Thyroid gland (tissue), 4 donors: ENCODE measurements at regions not wholly inside any gene's neighbourhood (a gene's known extent, or its start where the extent isn't known, plus 50 kb on each side); places are given as distances from the start of the nearest gene placed in this dataset.
A peak's percentile ranks its signal among the peaks of the same experiment; 100 is the strongest.

Experiments used
- DNase-seq, 2 donors: peaks; one replicate each; pipeline ENCODE4 v3.0.0-alpha.2; 2019
- H3K27ac ChIP-seq, 3 donors: fragments of 200-600 bp; sonication (generic); 1 replicate in 2 of 3; 2 replicates in 1 of 3; pipeline ENCODE4 v1.5.1; 2016 to 2019; ENCODE audit warnings: mild to moderate bottlenecking in 1 of 3, moderate library complexity in 1 of 3
- H3K27me3 ChIP-seq: fragments of 200-600 bp; sonication (generic); one replicate; pipeline ENCODE4 v1.5.1; 2019
- H3K36me3 ChIP-seq, 2 donors: fragments of 200-600 bp; sonication (generic); one replicate each; pipeline ENCODE4 v1.5.1; 2016 to 2019
- H3K4me1 ChIP-seq, 2 donors: fragments of 200-600 bp; sonication (generic); one replicate each; pipeline ENCODE4 v1.5.1; 2017 to 2019
- H3K4me3 ChIP-seq, 3 donors: fragments of 200-600 bp; sonication (generic); replicated peaks in 1 of 3; 1 replicate in 2 of 3; 2 replicates in 1 of 3; pipeline ENCODE4 v1.5.1; 2016; ENCODE audit warnings: mild to moderate bottlenecking in 1 of 3
- H3K9me3 ChIP-seq: fragments of 200-600 bp; sonication (generic); one replicate; pipeline ENCODE4 v1.5.1; 2017
- POLR2A ChIP-seq, 2 donors: fragments of 450-650 bp; IDR thresholded peaks; one replicate each; pipeline ENCODE4 v1.6.1; 2017; ENCODE audit warnings: antibody characterized with exemption in 2 of 2, mild to moderate bottlenecking in 2 of 2, moderate library complexity in 1 of 2
- WGBS, 2 donors: methylation state at CpG; one replicate each; pipeline ENCODE4 v1.1.5; 2017; 5-methylcytosine and 5-hydroxymethylcytosine counted together
- intact Hi-C: fragments of 100-400 bp; cut with DNase I; formaldehyde crosslinking; loops from one replicate; pipeline ENCODE4 v1.15.1; 2023
- TF ChIP-seq, protein P1 (sequence below), 6 experiments: fragments of 200-600 bp in 3 of 6; fragments of 450-650 bp in 3 of 6; sonication (generic) in 3 of 6; IDR thresholded peaks; one replicate each; pipeline ENCODE4 v1.5.1; 2016 to 2019; ENCODE audit warnings: antibody characterized with exemption in 6 of 6, mild to moderate bottlenecking in 2 of 6, inconsistent platforms in 1 of 6, moderate library complexity in 1 of 6

DNA sequence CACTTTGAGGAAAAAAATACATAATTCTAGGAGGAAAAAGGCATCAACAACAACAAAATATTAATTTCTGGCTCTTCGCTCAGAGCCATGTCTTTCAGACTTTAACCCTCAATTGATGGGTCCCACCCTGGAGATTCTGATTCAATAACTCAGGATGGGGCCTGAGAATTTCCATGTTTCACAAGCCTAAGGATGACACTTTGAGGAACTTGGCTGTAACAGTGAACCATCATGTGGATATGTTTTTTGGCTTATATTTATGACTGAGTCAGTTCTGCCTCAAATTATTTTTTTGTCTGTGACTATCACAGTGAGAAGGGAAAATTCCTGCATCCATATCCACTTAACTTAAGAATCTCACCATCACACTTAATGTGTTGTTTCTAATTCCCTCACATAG, 504.6 kb downstream of the RASEF start:
- Histone ChIP-seq H3K9me3 (no peaks in the 10 kb centered on the region), H3K36me3 (no peaks in the 10 kb centered on the region), H3K27me3 (no peaks in the 10 kb centered on the region), H3K4me3 (no peak overlapping the region), H3K4me1 (peaks cover 0 to 7% of the 10 kb centered on the region in 2 donors), H3K27ac (no peak overlapping the region)
- intact Hi-C loops: no loop called here
- 92 to 95% methylated on average over 1 of the region's 1 CpG for WGBS, 2 donors
- no peak for TF ChIP-seq POLR2A (IDR thresholded peaks at IDR 0.05)
- DNase-seq: no peak

DNA sequence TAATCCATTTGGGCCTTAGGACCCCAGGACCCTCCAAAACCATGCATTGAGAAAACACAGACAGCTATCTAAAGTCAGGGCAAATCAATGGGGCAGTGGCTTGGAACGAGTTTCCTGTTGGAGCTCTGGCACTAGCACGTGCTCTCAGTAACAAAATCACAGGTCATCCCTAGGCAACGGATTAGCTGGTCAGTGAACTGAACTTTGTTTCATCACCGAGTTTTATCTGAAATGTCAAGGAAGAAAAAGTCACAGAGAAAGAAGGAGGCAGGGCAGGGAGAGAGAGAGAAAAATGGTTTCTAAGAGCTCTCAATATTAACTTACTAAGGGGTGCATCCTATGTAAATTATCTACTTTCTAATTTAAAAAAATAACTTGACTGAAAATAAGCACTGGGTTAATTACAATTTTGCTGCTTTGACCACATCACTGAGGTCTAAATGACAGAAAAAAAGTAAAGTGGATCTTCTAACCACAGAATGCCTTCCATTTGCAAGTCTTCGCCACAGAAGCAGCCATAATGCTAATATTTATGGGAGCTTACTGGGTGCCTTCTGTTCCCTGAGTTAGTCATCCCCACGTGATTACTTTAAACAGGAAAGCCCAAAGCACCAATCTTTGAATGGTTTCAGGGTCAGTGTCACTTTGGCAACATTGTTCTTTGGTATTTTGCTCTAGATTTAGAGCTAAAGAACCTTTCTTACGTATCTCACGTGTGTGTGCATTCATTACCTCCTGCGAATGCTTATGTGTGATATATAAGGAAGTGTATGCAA, 503.9 kb downstream of the RASEF start:
- peak in 1 of 2 donors; percentile 4 for DNase-seq
- Histone ChIP-seq H3K4me1 (peaks cover 0 to 7% of the 10 kb centered on the region in 2 donors), H3K4me3 (no peak overlapping the region), H3K27ac (no peak overlapping the region), H3K36me3 (no peaks in the 10 kb centered on the region), H3K9me3 (no peaks in the 10 kb centered on the region), H3K27me3 (no peaks in the 10 kb centered on the region)
- 61 to 65% methylated on average over 9 of the region's 9 CpGs for WGBS, 2 donors
- TF ChIP-seq, protein P1, sequence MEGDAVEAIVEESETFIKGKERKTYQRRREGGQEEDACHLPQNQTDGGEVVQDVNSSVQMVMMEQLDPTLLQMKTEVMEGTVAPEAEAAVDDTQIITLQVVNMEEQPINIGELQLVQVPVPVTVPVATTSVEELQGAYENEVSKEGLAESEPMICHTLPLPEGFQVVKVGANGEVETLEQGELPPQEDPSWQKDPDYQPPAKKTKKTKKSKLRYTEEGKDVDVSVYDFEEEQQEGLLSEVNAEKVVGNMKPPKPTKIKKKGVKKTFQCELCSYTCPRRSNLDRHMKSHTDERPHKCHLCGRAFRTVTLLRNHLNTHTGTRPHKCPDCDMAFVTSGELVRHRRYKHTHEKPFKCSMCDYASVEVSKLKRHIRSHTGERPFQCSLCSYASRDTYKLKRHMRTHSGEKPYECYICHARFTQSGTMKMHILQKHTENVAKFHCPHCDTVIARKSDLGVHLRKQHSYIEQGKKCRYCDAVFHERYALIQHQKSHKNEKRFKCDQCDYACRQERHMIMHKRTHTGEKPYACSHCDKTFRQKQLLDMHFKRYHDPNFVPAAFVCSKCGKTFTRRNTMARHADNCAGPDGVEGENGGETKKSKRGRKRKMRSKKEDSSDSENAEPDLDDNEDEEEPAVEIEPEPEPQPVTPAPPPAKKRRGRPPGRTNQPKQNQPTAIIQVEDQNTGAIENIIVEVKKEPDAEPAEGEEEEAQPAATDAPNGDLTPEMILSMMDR (IDR thresholded peaks at IDR 0.05): no peak
- no peak for TF ChIP-seq POLR2A (IDR thresholded peaks at IDR 0.05)
- intact Hi-C loops: no loop called here

DNA sequence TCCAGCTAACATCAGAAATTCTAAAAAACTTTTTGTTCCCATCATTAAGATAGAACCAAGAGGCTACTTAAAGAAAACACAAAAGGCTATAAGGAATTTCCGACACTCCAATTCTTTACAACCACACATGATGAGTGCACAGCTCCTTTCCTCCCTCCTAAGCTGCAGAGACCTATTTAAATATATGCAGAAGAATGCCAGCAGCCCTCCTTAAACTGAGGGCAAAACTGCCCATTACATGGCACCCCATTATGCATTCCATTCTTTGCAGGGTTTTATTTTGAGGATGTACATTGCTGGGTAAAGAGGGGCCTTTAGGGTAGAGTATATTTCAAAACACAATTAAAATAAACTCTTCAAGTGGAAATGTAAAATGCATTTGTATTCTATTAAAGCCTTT, 502.9 kb downstream of the RASEF start:
- Histone ChIP-seq H3K36me3 (no peaks in the 10 kb centered on the region), H3K4me1 (peaks cover 0 to 7% of the 10 kb centered on the region in 2 donors), H3K4me3 (no peak overlapping the region), H3K27ac (no peak overlapping the region), H3K27me3 (no peaks in the 10 kb centered on the region), H3K9me3 (no peaks in the 10 kb centered on the region)
- WGBS, 2 donors: 97% methylated on average over 1 of the region's 1 CpG
- intact Hi-C loops: no loop called here
- no peak for TF ChIP-seq POLR2A (IDR thresholded peaks at IDR 0.05)
- DNase-seq: no peak

DNA sequence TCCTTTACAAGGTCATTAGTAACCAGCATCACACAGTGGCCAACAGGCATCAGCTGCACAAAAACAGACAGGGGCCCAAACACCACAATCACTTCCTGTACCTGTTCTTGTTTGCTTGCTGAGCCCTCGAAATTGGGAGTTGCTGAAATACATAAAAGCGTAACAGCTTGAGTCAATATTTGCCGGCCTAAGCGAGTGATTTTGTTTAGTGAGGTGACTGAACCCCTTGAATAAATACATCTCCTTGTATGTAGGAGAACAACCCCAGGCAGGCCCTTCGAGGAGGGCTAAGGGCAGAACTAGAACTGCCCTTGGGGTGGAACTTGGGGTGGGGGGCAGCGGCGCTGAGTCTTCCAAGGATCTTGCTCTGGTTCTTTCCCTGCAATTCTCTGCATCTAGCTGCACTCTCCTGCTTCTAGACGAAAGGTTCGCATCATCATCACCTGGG, 502.5 kb downstream of the RASEF start:
- Histone ChIP-seq H3K36me3 (no peaks in the 10 kb centered on the region), H3K4me3 (no peak overlapping the region), H3K27ac (no peak overlapping the region), H3K9me3 (no peaks in the 10 kb centered on the region), H3K4me1 (peaks cover 0 to 7% of the 10 kb centered on the region in 2 donors), H3K27me3 (no peaks in the 10 kb centered on the region)
- intact Hi-C loops: no loop called here
- no peak for DNase-seq
- TF ChIP-seq, protein P1 (IDR thresholded peaks at IDR 0.05): no peak
- TF ChIP-seq POLR2A (IDR thresholded peaks at IDR 0.05): no peak
- 75 to 81% methylated on average over 8 to 9 of the region's 9 CpGs for WGBS, 2 donors

DNA sequence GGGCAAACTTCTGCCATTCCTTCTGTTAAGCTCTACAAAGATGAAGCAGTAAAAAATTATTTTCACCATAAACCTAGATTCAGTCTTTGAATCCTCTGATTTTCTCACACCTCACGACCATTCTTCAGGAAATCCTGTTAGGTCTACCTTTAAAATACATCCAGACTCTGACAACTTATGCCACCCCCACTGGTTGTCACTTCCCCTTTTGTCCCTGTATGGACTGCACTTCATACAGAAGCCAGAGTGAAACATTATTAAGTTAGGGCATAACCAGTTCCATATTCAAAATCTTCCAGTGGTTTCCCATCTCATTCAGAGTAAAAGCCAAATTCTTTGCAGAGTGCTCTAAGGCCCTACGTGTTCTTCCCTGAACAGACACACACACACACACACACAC, 499.8 kb downstream of the RASEF start:
- Histone ChIP-seq H3K36me3 (no peaks in the 10 kb centered on the region), H3K4me3 (no peak overlapping the region), H3K27ac (no peak overlapping the region), H3K4me1 (peaks cover 0 to 7% of the 10 kb centered on the region in 2 donors), H3K9me3 (no peaks in the 10 kb centered on the region), H3K27me3 (no peaks in the 10 kb centered on the region)
- DNase-seq: no peak
- no peak for TF ChIP-seq POLR2A (IDR thresholded peaks at IDR 0.05)
- TF ChIP-seq, protein P1 (IDR thresholded peaks at IDR 0.05): no peak
- intact Hi-C loops: no loop called here
- 81 to 84% methylated on average over 2 of the region's 2 CpGs for WGBS, 2 donors

DNA sequence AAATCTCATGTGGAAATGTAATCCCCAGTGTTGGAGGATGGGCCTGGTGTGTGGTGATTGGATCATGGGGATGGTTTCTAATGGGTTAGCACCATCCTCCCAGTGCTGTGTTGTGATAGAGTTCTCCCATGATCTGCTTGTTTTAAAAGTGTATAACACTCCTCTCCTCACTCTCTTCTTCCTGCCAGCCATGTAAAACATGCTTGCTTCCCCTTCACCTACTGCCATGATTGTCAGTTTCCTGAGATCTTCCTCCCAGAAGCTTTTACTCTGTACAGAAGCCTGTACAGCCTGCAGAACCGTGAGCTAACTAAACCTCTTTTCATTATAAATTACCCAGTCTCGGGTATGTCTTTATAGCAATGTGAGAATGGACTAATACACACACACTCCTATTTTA, 499.1 kb downstream of the RASEF start:
- intact Hi-C loops: no loop called here
- WGBS, 2 donors: 95 to 97% methylated on average over 2 of the region's 2 CpGs
- H3K27me3 ChIP-seq: no peaks in the 10 kb centered on the region

More for the DNA sequence above, 499.1 kb downstream of the RASEF start:
- no peaks in the 10 kb centered on the region for H3K36me3 ChIP-seq
- no peak overlapping the region for H3K4me3 ChIP-seq
- DNase-seq: no peak
- no peak overlapping the region for H3K27ac ChIP-seq
- peaks cover 0 to 4% of the 10 kb centered on the region in 2 donors for H3K4me1 ChIP-seq
- TF ChIP-seq, protein P1 (IDR thresholded peaks at IDR 0.05): no peak
- TF ChIP-seq POLR2A (IDR thresholded peaks at IDR 0.05): no peak
- no peaks in the 10 kb centered on the region for H3K9me3 ChIP-seq
